ENCODE measurements at regions not wholly inside any gene's neighbourhood (a gene's known extent, or its start where the extent isn't known, plus 50 kb on each side); places are given as distances from the start of the nearest gene placed in this dataset.

- no peaks in the 10 kb centered on the region for H3K4me1 Mint-ChIP-seq (ENCODE audit: low read depth)
- peaks cover 5% of the 10 kb centered on the region for H3K9me3 Mint-ChIP-seq
- H3K27me3 Mint-ChIP-seq: no peaks in the 10 kb centered on the region
- H3K4me3 Mint-ChIP-seq: no peak overlapping the region
- DNase-seq: no peak
- H3K27ac Mint-ChIP-seq: no peak overlapping the region
- TF ChIP-seq CTCF (IDR thresholded peaks at IDR 0.05): no peak
- ChIA-PET POLR2A (no interaction called here), CTCF (no interaction called here)
- intact Hi-C loops (cut with micrococcal nuclease): no loop called here
- H3K36me3 Mint-ChIP-seq (ENCODE audit: low read depth): no peaks in the 10 kb centered on the region
- no peak for ATAC-seq
Observed at GRCh38 chr7:8906396-8907075, 473.1 kb downstream of the NXPH1 start.

DNA sequence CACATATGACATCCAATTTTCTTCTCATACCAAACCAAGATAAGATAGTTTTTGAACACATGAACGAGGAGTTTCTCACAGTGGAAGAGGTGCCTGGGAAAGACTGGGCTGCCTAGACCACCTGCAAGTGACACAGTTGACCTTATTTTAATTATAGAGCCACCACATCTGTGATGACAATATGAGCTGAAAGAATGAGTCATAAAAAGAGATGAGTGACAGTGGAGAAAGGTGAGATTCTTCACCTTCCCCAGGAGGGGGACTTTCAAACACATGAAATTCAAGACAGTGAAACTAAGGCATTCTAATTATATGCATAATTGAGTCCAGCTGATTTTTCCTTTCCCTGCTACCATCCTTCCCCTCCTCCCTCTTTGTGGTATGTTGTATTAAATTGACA lies 475.5 kb downstream of the NXPH1 start:
- Mint-ChIP-seq H3K4me3 (no peak overlapping the region), H3K36me3 (ENCODE audit: low read depth) (no peaks in the 10 kb centered on the region), H3K27me3 (no peaks in the 10 kb centered on the region), H3K9me3 (peaks cover 3% of the 10 kb centered on the region), H3K4me1 (ENCODE audit: low read depth) (no peaks in the 10 kb centered on the region), H3K27ac (no peak overlapping the region)
- DNase-seq: no peak
- POLR2A ChIA-PET: no interaction called here
- CTCF ChIA-PET: interaction anchor here (0.7 to 1.1 kb wide), 2 partner anchors 25 to 390 kb away, joined by 3 read pairs; no protein-coding TSS in a partner anchor
- no peak for TF ChIP-seq CTCF (IDR thresholded peaks at IDR 0.05)
- intact Hi-C loops (cut with micrococcal nuclease): no loop called here
- peak; percentile 20 for ATAC-seq

DNA sequence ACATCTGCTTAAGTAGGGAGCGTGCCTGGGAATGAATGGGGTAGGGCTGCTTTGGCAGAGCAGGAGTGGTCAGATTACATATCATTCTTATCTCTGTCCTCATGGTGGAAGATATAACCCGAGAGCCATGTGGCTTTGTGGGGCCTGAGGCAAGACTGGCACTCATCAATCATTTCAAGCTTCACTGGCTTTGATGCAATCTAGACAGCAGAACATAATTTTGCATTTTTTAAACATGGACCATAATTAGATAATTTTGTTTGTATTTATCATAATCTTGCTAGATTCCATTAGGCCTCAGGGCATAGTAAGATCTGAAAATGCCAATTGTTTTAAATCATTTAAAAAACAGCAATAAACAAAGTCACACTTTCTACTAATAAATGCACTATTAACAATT lies 480.3 kb downstream of the NXPH1 start:
- no peak for TF ChIP-seq CTCF (IDR thresholded peaks at IDR 0.05)
- no peak for ATAC-seq
- Mint-ChIP-seq H3K27ac (no peak overlapping the region), H3K9me3 (peaks cover 5% of the 10 kb centered on the region), H3K4me3 (no peak overlapping the region), H3K27me3 (no peaks in the 10 kb centered on the region), H3K36me3 (ENCODE audit: low read depth) (no peaks in the 10 kb centered on the region), H3K4me1 (ENCODE audit: low read depth) (no peaks in the 10 kb centered on the region)
- ChIA-PET CTCF (no interaction called here), POLR2A (no interaction called here)
- DNase-seq: no peak
- intact Hi-C loops (cut with micrococcal nuclease): no loop called here

DNA sequence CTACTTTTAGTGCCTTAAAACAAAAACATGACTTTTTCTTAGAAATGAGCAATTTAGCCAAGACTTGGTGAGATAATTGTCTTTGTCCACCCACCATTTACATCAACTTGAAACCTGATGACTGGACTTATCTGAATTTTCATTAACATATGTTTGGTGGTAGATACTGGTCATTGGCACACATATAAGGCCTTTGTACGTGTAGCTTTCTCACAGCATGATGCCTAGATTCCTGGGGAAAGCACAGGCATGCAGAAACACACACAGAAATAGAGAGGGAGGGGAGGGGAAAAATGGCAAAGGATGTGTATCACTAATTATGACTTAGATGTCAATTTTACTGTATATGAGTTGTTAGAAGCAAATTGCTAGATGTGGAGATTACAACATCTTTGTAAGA lies 488.4 kb downstream of the NXPH1 start:
- Mint-ChIP-seq H3K4me1 (ENCODE audit: low read depth) (no peaks in the 10 kb centered on the region), H3K27ac (no peak overlapping the region), H3K27me3 (no peaks in the 10 kb centered on the region), H3K36me3 (ENCODE audit: low read depth) (no peaks in the 10 kb centered on the region), H3K9me3 (peaks cover 2% of the 10 kb centered on the region), H3K4me3 (no peak overlapping the region)
- ChIA-PET CTCF (no interaction called here), POLR2A (no interaction called here)
- DNase-seq (no peak), ATAC-seq (no peak)
- intact Hi-C loops (cut with micrococcal nuclease): no loop called here
- no peak for TF ChIP-seq CTCF (IDR thresholded peaks at IDR 0.05)

DNA sequence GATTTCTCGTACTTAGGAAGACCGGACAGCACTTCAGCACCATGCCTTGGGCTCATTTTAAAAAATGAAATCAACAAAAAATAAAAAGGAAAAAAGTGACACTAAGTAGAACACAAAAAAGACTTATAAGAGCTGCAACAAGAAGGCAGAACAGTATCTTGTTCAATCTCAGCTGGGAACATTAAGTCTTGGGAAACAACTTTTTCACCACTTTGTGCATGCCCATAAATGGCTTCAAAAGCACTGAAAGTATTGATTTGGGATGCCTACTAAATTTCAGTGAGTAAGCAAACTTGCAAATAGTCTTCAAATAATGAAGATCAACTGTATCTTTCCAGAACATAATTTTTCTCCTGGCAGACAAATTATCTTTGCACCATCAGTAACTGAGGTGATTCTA lies 489.3 kb downstream of the NXPH1 start:
- Mint-ChIP-seq H3K4me3 (no peak overlapping the region), H3K36me3 (ENCODE audit: low read depth) (no peaks in the 10 kb centered on the region), H3K27me3 (no peaks in the 10 kb centered on the region), H3K27ac (no peak overlapping the region), H3K4me1 (ENCODE audit: low read depth) (no peaks in the 10 kb centered on the region), H3K9me3 (peaks cover 2% of the 10 kb centered on the region)
- no peak for TF ChIP-seq CTCF (IDR thresholded peaks at IDR 0.05)
- no peak for ATAC-seq
- intact Hi-C loops (cut with micrococcal nuclease): no loop called here
- ChIA-PET POLR2A (no interaction called here), CTCF (no interaction called here)
- no peak for DNase-seq
